Stimulated activated effector memory CD8-positive, alpha-beta T cell treated with anti-CD3 and anti-CD28 coated beads, Interleukin-12 subunit alpha, Interleukin-12 subunit beta, amount 100 ng/mL, for 72 hours (primary cell): ENCODE measurements at regions not wholly inside any gene's neighbourhood (a gene's known extent, or its start where the extent isn't known, plus 50 kb on each side); places are given as distances from the start of the nearest gene placed in this dataset.

Experiments
- ATAC-seq: fragments of 150-1000 bp; cut with Tn5 transposase; 2 replicates; pipeline ENCODE4 v1.10.0; 2021
- DNase-seq, 2 donors: peaks; one replicate each; pipeline ENCODE4 v3.0.0; 2021 to 2022; ENCODE audit warnings: low spot score in 2 of 2
- H3K27ac Mint-ChIP-seq: one replicate; pipeline ENCODE4 v1.8.0; 2022; ENCODE audit warnings: mild to moderate bottlenecking, mixed read lengths
- H3K36me3 Mint-ChIP-seq: one replicate; pipeline ENCODE4 v1.8.0; 2022; ENCODE audit warnings: mild to moderate bottlenecking, mixed read lengths
- H3K4me1 Mint-ChIP-seq: one replicate; pipeline ENCODE4 v1.8.0; 2022; ENCODE audit warnings: mixed read lengths
- H3K4me3 Mint-ChIP-seq: one replicate; pipeline ENCODE4 v1.8.0; 2022; ENCODE audit warnings: mild to moderate bottlenecking, mixed read lengths
- H3K9me3 Mint-ChIP-seq: one replicate; pipeline ENCODE4 v1.8.0; 2022; ENCODE audit warnings: mixed read lengths

- Mint-ChIP-seq H3K4me1 (peaks cover 20% of the 10 kb centered on the region), H3K27ac (no peak overlapping the region), H3K9me3 (no peaks in the 10 kb centered on the region), H3K36me3 (no peaks in the 10 kb centered on the region), H3K4me3 (no peak overlapping the region)
- ATAC-seq (peak; percentile 22), DNase-seq (no peak)
Measured at GRCh38 chr4:10951306-10951705, 266.7 kb upstream of the CLNK start.

- Mint-ChIP-seq H3K9me3 (peaks cover 3% of the 10 kb centered on the region), H3K27ac (no peak overlapping the region), H3K36me3 (no peaks in the 10 kb centered on the region), H3K4me1 (peaks cover 12% of the 10 kb centered on the region), H3K4me3 (no peak overlapping the region)
- ATAC-seq: no peak
- no peak for DNase-seq
Measured at GRCh38 chr4:10949039-10949733, 264.6 kb upstream of the CLNK start.

GRCh38 chr4:10947898-10948297 lies 263.3 kb upstream of the CLNK start:
- Mint-ChIP-seq H3K9me3 (peaks cover 3% of the 10 kb centered on the region), H3K4me1 (peaks cover 6% of the 10 kb centered on the region), H3K27ac (no peak overlapping the region), H3K4me3 (no peak overlapping the region), H3K36me3 (no peaks in the 10 kb centered on the region)
- ATAC-seq (no peak), DNase-seq (no peak)

GRCh38 chr4:10944321-10944720 lies 259.8 kb upstream of the CLNK start:
- H3K36me3 Mint-ChIP-seq: no peaks in the 10 kb centered on the region
- H3K27ac Mint-ChIP-seq: no peak overlapping the region
- H3K9me3 Mint-ChIP-seq: peaks cover 3% of the 10 kb centered on the region
- H3K4me1 Mint-ChIP-seq: no peaks in the 10 kb centered on the region
- no peak overlapping the region for H3K4me3 Mint-ChIP-seq
- DNase-seq: no peak
- no peak for ATAC-seq

GRCh38 chr4:10942156-10942555 lies 257.6 kb upstream of the CLNK start:
- Mint-ChIP-seq H3K36me3 (no peaks in the 10 kb centered on the region), H3K27ac (no peak overlapping the region), H3K4me1 (no peaks in the 10 kb centered on the region), H3K9me3 (peaks cover 6% of the 10 kb centered on the region), H3K4me3 (no peak overlapping the region)
- no peak for ATAC-seq
- no peak for DNase-seq

- Mint-ChIP-seq H3K4me1 (no peaks in the 10 kb centered on the region), H3K27ac (no peak overlapping the region)
Measured at GRCh38 chr4:10929818-10930217, 245.2 kb upstream of the CLNK start.

GRCh38 chr4:10925996-10926395 lies 241.4 kb upstream of the CLNK start:
- no peak for ATAC-seq
- no peak overlapping the region for H3K4me3 Mint-ChIP-seq
- no peaks in the 10 kb centered on the region for H3K9me3 Mint-ChIP-seq
- no peaks in the 10 kb centered on the region for H3K36me3 Mint-ChIP-seq
- H3K4me1 Mint-ChIP-seq: no peaks in the 10 kb centered on the region
- no peak overlapping the region for H3K27ac Mint-ChIP-seq
- DNase-seq: no peak

More at GRCh38 chr4:10929818-10930217, 245.2 kb upstream of the CLNK start:
- DNase-seq (no peak), ATAC-seq (no peak)
- Mint-ChIP-seq H3K36me3 (no peaks in the 10 kb centered on the region), H3K4me3 (no peak overlapping the region), H3K9me3 (no peaks in the 10 kb centered on the region)

- Mint-ChIP-seq H3K36me3 (no peaks in the 10 kb centered on the region), H3K9me3 (peaks cover 2% of the 10 kb centered on the region), H3K27ac (no peak overlapping the region), H3K4me1 (no peaks in the 10 kb centered on the region), H3K4me3 (no peak overlapping the region)
- no peak for ATAC-seq
- DNase-seq: no peak
Measured at GRCh38 chr4:10924274-10924673, 239.7 kb upstream of the CLNK start.

- Mint-ChIP-seq H3K4me3 (no peak overlapping the region), H3K27ac (no peak overlapping the region), H3K36me3 (no peaks in the 10 kb centered on the region), H3K9me3 (peaks cover 2% of the 10 kb centered on the region), H3K4me1 (no peaks in the 10 kb centered on the region)
- ATAC-seq (no peak), DNase-seq (no peak)
Measured at GRCh38 chr4:10917566-10917965, 233.0 kb upstream of the CLNK start.

GRCh38 chr4:10898072-10898471 lies 213.5 kb upstream of the CLNK start:
- no peak for DNase-seq
- Mint-ChIP-seq H3K4me1 (no peaks in the 10 kb centered on the region), H3K4me3 (no peak overlapping the region), H3K27ac (no peak overlapping the region), H3K9me3 (no peaks in the 10 kb centered on the region), H3K36me3 (no peaks in the 10 kb centered on the region)
- no peak for ATAC-seq

- H3K27ac Mint-ChIP-seq: no peak overlapping the region
- H3K36me3 Mint-ChIP-seq: no peaks in the 10 kb centered on the region
- ATAC-seq: no peak
- DNase-seq: no peak
- no peak overlapping the region for H3K4me3 Mint-ChIP-seq
- no peaks in the 10 kb centered on the region for H3K9me3 Mint-ChIP-seq
- no peaks in the 10 kb centered on the region for H3K4me1 Mint-ChIP-seq
Measured at GRCh38 chr4:10897076-10897475, 212.5 kb upstream of the CLNK start.

- no peak for DNase-seq
- H3K9me3 Mint-ChIP-seq: no peaks in the 10 kb centered on the region
- ATAC-seq: no peak
- no peak overlapping the region for H3K4me3 Mint-ChIP-seq
- H3K36me3 Mint-ChIP-seq: no peaks in the 10 kb centered on the region
- no peaks in the 10 kb centered on the region for H3K4me1 Mint-ChIP-seq
- H3K27ac Mint-ChIP-seq: no peak overlapping the region
Measured at GRCh38 chr4:10893395-10893794, 208.8 kb upstream of the CLNK start.

- no peaks in the 10 kb centered on the region for H3K4me1 Mint-ChIP-seq
- H3K9me3 Mint-ChIP-seq: no peaks in the 10 kb centered on the region
- no peak for ATAC-seq
- no peak overlapping the region for H3K4me3 Mint-ChIP-seq
- DNase-seq: no peak
- H3K36me3 Mint-ChIP-seq: no peaks in the 10 kb centered on the region
- H3K27ac Mint-ChIP-seq: no peak overlapping the region
Measured at GRCh38 chr4:10891866-10892265, 207.3 kb upstream of the CLNK start.

- Mint-ChIP-seq H3K27ac (no peak overlapping the region), H3K36me3 (no peaks in the 10 kb centered on the region), H3K9me3 (no peaks in the 10 kb centered on the region), H3K4me3 (no peak overlapping the region), H3K4me1 (no peaks in the 10 kb centered on the region)
- DNase-seq (no peak), ATAC-seq (no peak)
Measured at GRCh38 chr4:10889819-10890218, 205.3 kb upstream of the CLNK start.

GRCh38 chr4:10879411-10880110 lies 195.0 kb upstream of the CLNK start:
- Mint-ChIP-seq H3K4me3 (no peak overlapping the region), H3K36me3 (no peaks in the 10 kb centered on the region), H3K4me1 (peaks cover 10% of the 10 kb centered on the region), H3K9me3 (no peaks in the 10 kb centered on the region), H3K27ac (no peak overlapping the region)
- ATAC-seq (no peak), DNase-seq (no peak)

- H3K9me3 Mint-ChIP-seq: no peaks in the 10 kb centered on the region
- H3K27ac Mint-ChIP-seq: no peak overlapping the region
- no peak for ATAC-seq
- H3K36me3 Mint-ChIP-seq: no peaks in the 10 kb centered on the region
- peaks cover 10% of the 10 kb centered on the region for H3K4me1 Mint-ChIP-seq
- no peak for DNase-seq
- H3K4me3 Mint-ChIP-seq: no peak overlapping the region
Measured at GRCh38 chr4:10878861-10879260, 194.3 kb upstream of the CLNK start.
